NCI-H187 treated with DMSO at 0.1 percent for 48 hours (cell line): ENCODE measurements at regions not wholly inside any gene's neighbourhood (a gene's known extent, or its start where the extent isn't known, plus 50 kb on each side); places are given as distances from the start of the nearest gene placed in this dataset.

Source experiments
- DNase-seq: peaks from one replicate; lab custom pipeline; 2025; lab: John Stamatoyannopoulos, UW

DNA sequence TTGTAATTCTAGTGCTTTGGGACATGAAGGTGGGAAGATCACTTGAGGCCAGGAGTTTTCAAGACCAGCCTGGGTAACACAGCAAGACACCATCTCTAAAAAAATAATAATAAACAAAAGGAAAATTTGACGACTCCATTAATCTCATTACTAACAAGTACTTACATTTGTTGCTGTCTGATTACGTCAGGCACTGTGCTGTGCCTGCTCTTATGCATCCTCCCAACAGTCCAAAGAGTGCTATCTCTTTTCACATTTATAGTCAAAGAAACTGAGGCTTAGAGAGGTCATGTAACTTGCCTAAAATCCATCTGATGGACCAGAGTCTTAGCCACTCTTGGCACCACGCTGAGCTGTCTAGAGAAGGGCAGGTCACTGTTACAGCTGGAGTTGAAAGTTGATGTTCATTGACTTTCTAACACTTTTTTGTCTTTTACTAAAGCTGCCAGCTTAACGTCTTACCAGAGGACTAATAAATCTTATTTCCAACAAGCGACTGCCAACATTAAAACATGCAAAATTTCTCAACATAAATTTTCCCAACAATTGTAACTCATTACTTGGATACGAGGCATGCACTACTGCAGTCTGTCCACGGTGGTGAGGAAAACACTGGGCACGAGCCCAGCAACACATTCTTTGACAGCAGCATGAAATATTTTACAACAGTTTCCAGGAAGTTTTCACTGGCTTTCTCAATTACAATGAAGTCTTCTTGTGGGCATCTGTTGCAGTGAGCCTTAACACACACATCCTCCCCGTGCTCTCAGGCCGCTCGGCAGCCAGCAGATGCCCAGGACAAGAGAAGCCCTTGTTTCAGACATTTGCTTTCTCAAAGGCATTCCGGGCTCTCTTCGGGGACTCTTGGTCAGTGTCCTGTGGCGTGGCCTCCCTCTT lies 262.9 kb upstream of the PROX1 start:
- DNase-seq: no peak

- no peak for DNase-seq
These were observed 259.8 kb upstream of the PROX1 start for GRCh38 chr1:213727853-213728592.

DNA sequence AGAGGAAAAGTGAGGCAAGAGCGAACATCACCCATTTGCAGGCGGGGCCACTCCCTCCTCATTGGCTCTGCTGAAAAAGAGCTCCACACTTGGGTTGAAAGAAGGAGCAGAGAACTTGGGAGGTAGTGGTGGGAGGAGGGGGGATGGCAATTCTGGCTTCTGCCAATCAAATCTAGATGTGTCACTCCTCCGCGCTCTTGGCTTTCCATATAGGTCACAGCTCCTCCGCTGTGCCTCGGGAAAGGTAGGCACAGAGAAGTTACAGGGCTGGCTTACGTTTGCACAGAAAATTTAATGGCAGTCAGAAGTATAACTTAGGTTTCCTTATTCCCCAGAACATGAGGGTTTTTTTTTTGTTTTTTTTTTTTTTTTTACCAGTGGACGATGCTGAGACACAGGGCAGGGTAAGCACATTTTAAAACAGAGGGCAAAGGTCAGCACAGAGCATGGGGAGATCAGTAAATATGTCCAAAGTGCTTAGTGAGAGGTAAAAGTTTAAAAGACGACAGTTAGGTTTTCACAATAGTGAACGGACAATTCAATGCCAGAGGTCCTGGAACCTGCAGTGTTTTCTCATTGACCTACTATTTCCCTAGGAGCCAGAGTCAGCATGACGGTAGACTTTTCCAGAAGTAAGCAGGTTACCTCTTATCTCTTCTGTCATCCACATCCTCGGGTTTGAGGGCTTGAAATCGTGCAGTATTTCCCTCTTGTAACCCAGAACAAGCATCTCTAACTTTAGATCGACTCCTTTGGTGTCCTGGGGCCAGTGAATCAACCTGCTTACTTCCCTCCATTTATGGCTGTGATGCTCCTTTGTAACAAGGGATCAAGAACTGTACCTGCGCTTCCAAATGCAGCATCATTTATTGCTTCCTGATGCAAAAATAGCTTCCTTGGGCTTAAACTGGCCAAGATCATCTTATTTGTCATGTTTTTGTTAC lies 258.9 kb upstream of the PROX1 start:
- DNase-seq: no peak

- DNase-seq: no peak
These were observed 254.1 kb upstream of the PROX1 start for GRCh38 chr1:213733705-213734104.

GRCh38 chr1:213737398-213738035 lies 250.3 kb upstream of the PROX1 start:
- no peak for DNase-seq

GRCh38 chr1:213738658-213739057 lies 249.1 kb upstream of the PROX1 start:
- DNase-seq: no peak

GRCh38 chr1:213742992-213743391 lies 244.8 kb upstream of the PROX1 start:
- no peak for DNase-seq

DNA sequence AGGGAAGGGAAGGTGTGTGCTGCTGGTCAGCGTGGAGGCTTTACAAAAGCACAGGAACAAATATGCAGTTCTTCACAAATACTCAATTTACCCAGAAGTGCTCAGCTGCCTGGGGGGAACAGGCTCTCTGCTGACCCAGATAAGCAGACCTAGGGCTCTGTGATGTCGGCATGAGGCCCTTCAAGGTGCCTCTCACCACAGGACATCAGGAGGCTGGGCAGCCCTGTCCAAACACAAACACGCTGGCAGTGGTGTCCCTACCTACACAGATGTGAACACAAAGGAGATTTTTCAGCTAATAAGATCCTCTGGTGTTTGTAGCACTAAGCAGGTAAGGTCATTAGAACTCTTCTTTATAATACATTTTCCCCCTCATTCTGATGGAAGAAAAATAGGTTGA lies 243.0 kb upstream of the PROX1 start:
- no peak for DNase-seq

DNA sequence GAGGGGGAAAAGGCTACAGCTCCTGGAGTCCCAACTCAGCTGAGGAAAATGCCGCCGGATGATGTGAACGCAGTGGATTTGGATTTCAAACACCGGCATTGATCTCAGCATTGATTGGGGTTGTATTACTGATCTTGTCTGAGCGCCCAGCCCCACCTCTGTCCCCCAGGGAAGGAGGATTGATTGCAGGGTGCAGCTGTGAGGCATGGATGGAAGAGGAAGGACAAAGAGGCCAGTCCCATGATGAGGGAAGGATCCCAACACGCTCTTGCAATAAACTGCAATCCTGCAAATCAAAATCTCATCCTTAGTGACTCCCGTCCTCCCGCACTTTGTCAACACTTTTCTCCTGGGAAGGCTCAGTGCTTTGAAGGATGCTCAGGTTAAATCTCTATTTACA lies 242.3 kb upstream of the PROX1 start:
- no peak for DNase-seq

- no peak for DNase-seq
These were observed 238.2 kb upstream of the PROX1 start for GRCh38 chr1:213749558-213749957.

- DNase-seq: no peak
These were observed 237.3 kb upstream of the PROX1 start for GRCh38 chr1:213750231-213751063.

- DNase-seq: no peak
These were observed 236.7 kb upstream of the PROX1 start for GRCh38 chr1:213751064-213751397.

GRCh38 chr1:213759359-213760181 lies 228.2 kb upstream of the PROX1 start:
- DNase-seq: no peak

GRCh38 chr1:213761845-213762407 lies 225.8 kb upstream of the PROX1 start:
- no peak for DNase-seq

GRCh38 chr1:213767683-213768082 lies 220.1 kb upstream of the PROX1 start:
- DNase-seq: no peak

GRCh38 chr1:213772128-213773063 lies 215.4 kb upstream of the PROX1 start:
- no peak for DNase-seq

DNA sequence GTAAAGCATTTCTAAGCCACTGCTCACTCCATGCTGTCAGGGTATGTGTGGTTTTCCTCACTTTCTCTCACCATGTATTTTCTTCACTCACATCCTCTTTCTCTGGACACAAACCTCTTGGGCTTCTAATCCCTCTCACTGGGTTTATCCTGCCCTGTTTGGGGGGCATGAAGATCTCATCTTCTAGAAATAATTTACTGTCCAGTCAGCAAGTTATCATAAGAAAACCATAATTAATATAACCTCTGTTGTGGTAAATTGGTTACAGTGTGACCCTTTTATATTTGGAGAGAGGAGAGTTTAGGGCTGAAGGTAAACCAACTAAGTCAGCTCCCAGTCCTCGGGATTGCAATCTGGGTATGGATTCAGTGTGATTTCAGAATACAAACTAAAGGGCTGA lies 213.8 kb upstream of the PROX1 start:
- no peak for DNase-seq

DNA sequence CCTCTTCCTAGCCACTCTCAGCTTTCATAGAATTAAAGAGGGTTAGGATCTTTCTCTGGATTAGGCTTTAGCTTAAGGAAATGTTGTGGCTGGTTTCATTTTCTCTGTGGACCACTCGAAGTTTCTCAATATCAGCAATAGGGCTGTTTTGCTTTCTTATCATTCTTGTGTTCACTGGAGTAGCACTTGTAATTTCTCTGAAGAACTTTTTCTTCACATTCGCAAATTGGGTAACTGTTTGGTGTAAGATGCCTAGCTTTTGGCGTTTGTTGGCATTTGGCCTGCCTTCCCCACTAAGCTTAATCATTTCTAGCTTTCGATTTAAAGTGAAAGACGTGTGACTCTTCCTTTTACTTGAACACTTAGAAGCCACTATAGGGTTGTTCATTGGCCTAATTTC lies 210.8 kb upstream of the PROX1 start:
- no peak for DNase-seq

DNA sequence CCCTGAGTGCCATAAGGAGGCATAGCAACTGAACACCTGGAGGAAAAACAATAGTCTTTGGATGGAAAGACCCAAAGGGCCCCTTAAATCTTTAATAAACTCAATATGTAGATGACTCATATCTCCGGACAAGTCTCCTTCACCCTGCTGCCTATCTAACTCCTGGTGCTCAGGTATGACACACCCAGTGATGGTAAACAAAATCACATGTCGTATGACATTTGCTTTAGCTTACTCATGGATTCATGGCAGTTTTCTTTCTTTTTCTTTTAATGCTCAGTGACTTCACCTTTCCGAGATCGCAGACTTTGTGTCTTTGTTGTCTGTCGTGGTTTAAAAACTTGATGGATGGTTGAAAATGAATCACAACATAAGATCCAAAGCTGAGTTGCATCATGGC lies 208.5 kb upstream of the PROX1 start:
- no peak for DNase-seq
